ENCODE measurements at regions not wholly inside any gene's neighbourhood (a gene's known extent, or its start where the extent isn't known, plus 50 kb on each side); places are given as distances from the start of the nearest gene placed in this dataset.

DNA sequence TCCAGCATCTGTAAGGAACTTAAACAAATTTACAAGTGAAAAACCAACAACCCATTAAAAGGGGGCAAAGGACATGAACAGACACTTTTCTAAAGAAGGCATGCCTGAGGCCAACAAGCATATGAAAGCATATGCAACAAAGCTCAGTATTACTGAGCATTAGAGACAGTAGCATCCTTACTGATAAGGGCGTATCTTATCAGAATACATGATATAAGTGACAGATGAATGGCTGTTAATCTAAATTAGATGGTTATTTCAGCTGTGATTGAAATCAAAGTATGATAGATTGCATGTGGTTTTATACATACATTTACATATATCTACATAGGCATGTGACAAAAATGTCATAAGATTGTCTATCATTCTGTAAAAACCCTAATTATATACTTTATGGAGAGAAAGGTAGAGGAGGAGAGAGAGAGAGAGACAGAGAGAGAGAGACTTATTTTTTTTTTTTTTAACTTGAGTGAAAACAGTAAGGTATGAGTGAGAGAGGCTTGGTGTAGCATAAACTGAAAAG is 1240.7 kb downstream of the FAM181B start:
- TF ChIP-seq POLR2AphosphoS5 (IDR thresholded peaks at IDR 0.05; ENCODE audit: low read depth, low read length) (no peak), SIN3A (IDR thresholded peaks at IDR 0.05; ENCODE audit: borderline replicate concordance, insufficient read depth, low read depth, low read length) (no peak), TCF7L2 (IDR thresholded peaks at IDR 0.05; ENCODE audit: low read depth, low read length) (no peak)
- TF ChIP-seq, protein P1, sequence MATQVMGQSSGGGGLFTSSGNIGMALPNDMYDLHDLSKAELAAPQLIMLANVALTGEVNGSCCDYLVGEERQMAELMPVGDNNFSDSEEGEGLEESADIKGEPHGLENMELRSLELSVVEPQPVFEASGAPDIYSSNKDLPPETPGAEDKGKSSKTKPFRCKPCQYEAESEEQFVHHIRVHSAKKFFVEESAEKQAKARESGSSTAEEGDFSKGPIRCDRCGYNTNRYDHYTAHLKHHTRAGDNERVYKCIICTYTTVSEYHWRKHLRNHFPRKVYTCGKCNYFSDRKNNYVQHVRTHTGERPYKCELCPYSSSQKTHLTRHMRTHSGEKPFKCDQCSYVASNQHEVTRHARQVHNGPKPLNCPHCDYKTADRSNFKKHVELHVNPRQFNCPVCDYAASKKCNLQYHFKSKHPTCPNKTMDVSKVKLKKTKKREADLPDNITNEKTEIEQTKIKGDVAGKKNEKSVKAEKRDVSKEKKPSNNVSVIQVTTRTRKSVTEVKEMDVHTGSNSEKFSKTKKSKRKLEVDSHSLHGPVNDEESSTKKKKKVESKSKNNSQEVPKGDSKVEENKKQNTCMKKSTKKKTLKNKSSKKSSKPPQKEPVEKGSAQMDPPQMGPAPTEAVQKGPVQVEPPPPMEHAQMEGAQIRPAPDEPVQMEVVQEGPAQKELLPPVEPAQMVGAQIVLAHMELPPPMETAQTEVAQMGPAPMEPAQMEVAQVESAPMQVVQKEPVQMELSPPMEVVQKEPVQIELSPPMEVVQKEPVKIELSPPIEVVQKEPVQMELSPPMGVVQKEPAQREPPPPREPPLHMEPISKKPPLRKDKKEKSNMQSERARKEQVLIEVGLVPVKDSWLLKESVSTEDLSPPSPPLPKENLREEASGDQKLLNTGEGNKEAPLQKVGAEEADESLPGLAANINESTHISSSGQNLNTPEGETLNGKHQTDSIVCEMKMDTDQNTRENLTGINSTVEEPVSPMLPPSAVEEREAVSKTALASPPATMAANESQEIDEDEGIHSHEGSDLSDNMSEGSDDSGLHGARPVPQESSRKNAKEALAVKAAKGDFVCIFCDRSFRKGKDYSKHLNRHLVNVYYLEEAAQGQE (IDR thresholded peaks at IDR 0.05; ENCODE audit: insufficient read depth in 1 of 2, low read depth in 2 of 2, low read length in 1 of 2) = no peak
- TF ChIP-seq, protein P2, sequence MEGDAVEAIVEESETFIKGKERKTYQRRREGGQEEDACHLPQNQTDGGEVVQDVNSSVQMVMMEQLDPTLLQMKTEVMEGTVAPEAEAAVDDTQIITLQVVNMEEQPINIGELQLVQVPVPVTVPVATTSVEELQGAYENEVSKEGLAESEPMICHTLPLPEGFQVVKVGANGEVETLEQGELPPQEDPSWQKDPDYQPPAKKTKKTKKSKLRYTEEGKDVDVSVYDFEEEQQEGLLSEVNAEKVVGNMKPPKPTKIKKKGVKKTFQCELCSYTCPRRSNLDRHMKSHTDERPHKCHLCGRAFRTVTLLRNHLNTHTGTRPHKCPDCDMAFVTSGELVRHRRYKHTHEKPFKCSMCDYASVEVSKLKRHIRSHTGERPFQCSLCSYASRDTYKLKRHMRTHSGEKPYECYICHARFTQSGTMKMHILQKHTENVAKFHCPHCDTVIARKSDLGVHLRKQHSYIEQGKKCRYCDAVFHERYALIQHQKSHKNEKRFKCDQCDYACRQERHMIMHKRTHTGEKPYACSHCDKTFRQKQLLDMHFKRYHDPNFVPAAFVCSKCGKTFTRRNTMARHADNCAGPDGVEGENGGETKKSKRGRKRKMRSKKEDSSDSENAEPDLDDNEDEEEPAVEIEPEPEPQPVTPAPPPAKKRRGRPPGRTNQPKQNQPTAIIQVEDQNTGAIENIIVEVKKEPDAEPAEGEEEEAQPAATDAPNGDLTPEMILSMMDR (IDR thresholded peaks at IDR 0.05) = no peak
- intact Hi-C loops (cut with micrococcal nuclease; ENCODE audit: unreplicated experiment) = no loop called here
- no peak overlapping the region for H3K4me3 ChIP-seq (ENCODE audit: low read depth in 2 of 2, low read length in 2 of 2)

DNA sequence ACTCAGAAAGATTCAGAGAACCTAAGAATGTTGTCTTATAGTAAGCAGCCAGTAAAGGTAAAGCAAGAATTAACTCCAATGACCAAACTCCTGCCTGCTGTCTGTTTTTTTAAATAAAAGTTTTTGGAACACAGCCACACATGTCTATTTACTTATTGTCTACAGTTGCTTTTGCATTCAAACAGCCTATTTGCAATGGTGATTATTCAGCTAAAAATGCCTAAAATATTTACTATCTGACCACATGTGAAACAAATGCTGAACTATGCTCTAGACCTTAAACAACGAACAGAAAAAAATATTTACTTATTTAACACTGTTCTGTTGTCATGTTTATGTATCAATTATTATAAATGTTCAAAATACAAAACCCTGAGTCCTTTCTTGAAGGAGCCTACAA is 1246.6 kb downstream of the FAM181B start:
- POLR2A ChIA-PET = no interaction called here
- no TSS peak for BruUV-seq (replicated peaks)

More for the DNA sequence above, 1240.7 kb downstream of the FAM181B start:
- H3K27ac ChIP-seq (ENCODE audit: low read length) = no peak overlapping the region
- H3K4me1 ChIP-seq (ENCODE audit: control insufficient read depth, insufficient read depth, low read length) = no peaks in the 10 kb centered on the region
- BruUV-seq (replicated peaks) = no TSS peak
- in situ Hi-C loops (cut with HindIII; ENCODE audit: low pct_unique_long_range_greater_than_20kb, low sequenced_read_pairs) = no loop called here
- H3K36me3 ChIP-seq (ENCODE audit: control insufficient read depth, insufficient read depth, low read length) = no peaks in the 10 kb centered on the region
- H3K27me3 ChIP-seq (ENCODE audit: control insufficient read depth, insufficient read depth, low read length) = no peaks in the 10 kb centered on the region
- POLR2A ChIA-PET = no interaction called here
- no peak for DNase-seq (ENCODE audit: low read depth, low spot score)
- CTCF ChIA-PET = no interaction called here
- H3K9me3 ChIP-seq (ENCODE audit: control insufficient read depth, insufficient read depth, low read depth, low read length) = no peaks in the 10 kb centered on the region
- no peak for ATAC-seq

More for the DNA sequence above, 1246.6 kb downstream of the FAM181B start:
- Histone ChIP-seq H3K36me3 (ENCODE audit: control insufficient read depth, insufficient read depth, low read length) (no peaks in the 10 kb centered on the region), H3K4me1 (ENCODE audit: control insufficient read depth, insufficient read depth, low read length) (no peaks in the 10 kb centered on the region), H3K27me3 (ENCODE audit: control insufficient read depth, insufficient read depth, low read length) (no peaks in the 10 kb centered on the region), H3K27ac (ENCODE audit: low read length) (no peak overlapping the region), H3K4me3 (ENCODE audit: low read depth in 2 of 2, low read length in 2 of 2) (no peak overlapping the region), H3K9me3 (ENCODE audit: control insufficient read depth, insufficient read depth, low read depth, low read length) (no peaks in the 10 kb centered on the region)
- DNase-seq (ENCODE audit: low read depth, low spot score) (no peak), ATAC-seq (no peak)
- CTCF ChIA-PET = no interaction called here
- intact Hi-C loops (cut with micrococcal nuclease; ENCODE audit: unreplicated experiment) (no loop called here), in situ Hi-C loops (cut with HindIII; ENCODE audit: low pct_unique_long_range_greater_than_20kb, low sequenced_read_pairs) (no loop called here)
- TF ChIP-seq TCF7L2 (IDR thresholded peaks at IDR 0.05; ENCODE audit: low read depth, low read length) = no peak
- TF ChIP-seq POLR2AphosphoS5 (IDR thresholded peaks at IDR 0.05; ENCODE audit: low read depth, low read length) = no peak
- TF ChIP-seq, protein P2 (IDR thresholded peaks at IDR 0.05) = no peak
- TF ChIP-seq, protein P1 (IDR thresholded peaks at IDR 0.05; ENCODE audit: insufficient read depth in 1 of 2, low read depth in 2 of 2, low read length in 1 of 2) = no peak
- no peak for TF ChIP-seq SIN3A (IDR thresholded peaks at IDR 0.05; ENCODE audit: borderline replicate concordance, insufficient read depth, low read depth, low read length)

Data from Panc1 (cell line).